HEK293T (cell line): ENCODE measurements at regions not wholly inside any gene's neighbourhood (a gene's known extent, or its start where the extent isn't known, plus 50 kb on each side); places are given as distances from the start of the nearest gene placed in this dataset.
"Not testable (repeated sequence)": the region's sequence is repeated elsewhere in the genome, so short reads cannot be mapped to it uniquely, and the experiment has no call there.

Source experiments
- ARNT ChIP-seq: fragments of 450-650 bp; IDR thresholded peaks from 2 replicates; pipeline ENCODE4 v1.6.1; 2017; ENCODE audit warnings: mild to moderate bottlenecking
- BHLHE40 ChIP-seq: fragments of 450-650 bp; IDR thresholded peaks from 2 replicates; pipeline ENCODE4 v1.6.1; 2016; ENCODE audit warnings: mild to moderate bottlenecking, moderate library complexity, borderline replicate concordance
- CTBP1 ChIP-seq: fragments of 450-650 bp; IDR thresholded peaks from 2 replicates; pipeline ENCODE4 v1.6.1; 2016; ENCODE audit warnings: borderline replicate concordance
- ELF4 ChIP-seq: fragments of 450-650 bp; IDR thresholded peaks from 2 replicates; pipeline ENCODE4 v1.6.1; 2017; ENCODE audit warnings: antibody characterized with exemption
- FOXA1 ChIP-seq: fragments of 450-650 bp; IDR thresholded peaks from 2 replicates; pipeline ENCODE4 v1.6.1; 2016; ENCODE audit warnings: mild to moderate bottlenecking
- FOXM1 ChIP-seq: fragments of 450-650 bp; IDR thresholded peaks from 2 replicates; pipeline ENCODE4 v1.6.1; 2017; ENCODE audit warnings: mild to moderate bottlenecking, borderline replicate concordance
- HDGF ChIP-seq: fragments of 450-650 bp; IDR thresholded peaks from 2 replicates; pipeline ENCODE4 v1.6.1; 2017; ENCODE audit warnings: antibody characterized with exemption, borderline replicate concordance
- L3MBTL2 ChIP-seq: fragments of 450-650 bp; conservative IDR thresholded peaks from 2 replicates; pipeline ENCODE4 v1.6.1; 2016; ENCODE audit warnings: mild to moderate bottlenecking
- NFRKB ChIP-seq: fragments of 450-650 bp; IDR thresholded peaks from 2 replicates; pipeline ENCODE4 v1.6.1; 2016; ENCODE audit warnings: mild to moderate bottlenecking, moderate library complexity
- PKNOX1 ChIP-seq: fragments of 450-650 bp; IDR thresholded peaks from 2 replicates; pipeline ENCODE4 v1.6.1; 2016
- SP1 ChIP-seq: fragments of 450-650 bp; IDR thresholded peaks from 2 replicates; pipeline ENCODE4 v1.6.1; 2017
- SUZ12 ChIP-seq: fragments of 450-650 bp; IDR thresholded peaks from 2 replicates; pipeline ENCODE4 v1.6.1; 2016; ENCODE audit warnings: mild to moderate bottlenecking
- TARDBP ChIP-seq: fragments of 450-650 bp; IDR thresholded peaks from 2 replicates; pipeline ENCODE4 v1.6.1; 2016
- ZNF384 ChIP-seq: fragments of 450-650 bp; IDR thresholded peaks from 2 replicates; pipeline ENCODE4 v1.6.1; 2016

- TF ChIP-seq CTBP1, FOXM1, ZNF384, NFRKB, ARNT, PKNOX1, FOXA1, SP1, L3MBTL2, BHLHE40, TARDBP, HDGF, SUZ12, ELF4: not testable (repeated sequence)
These were observed 115.4 kb upstream of the KRTAP5-11 start for GRCh38 chr11:71698110-71698509.
